ENCODE measurements at regions not wholly inside any gene's neighbourhood (a gene's known extent, or its start where the extent isn't known, plus 50 kb on each side); places are given as distances from the start of the nearest gene placed in this dataset.

- no peak for DNase-seq
Observed at GRCh38 chr20:60214901-60215815, 256.9 kb downstream of the CDH26 start.

GRCh38 chr20:60215816-60216730 is 257.9 kb downstream of the CDH26 start:
- no peak for DNase-seq

- DNase-seq, result no peak
Observed at GRCh38 chr20:60219231-60219630, 261.0 kb downstream of the CDH26 start.

- DNase-seq, result no peak
Observed at GRCh38 chr20:60219984-60220562, 261.9 kb downstream of the CDH26 start.

- no peak for DNase-seq
Observed at GRCh38 chr20:60220706-60221105, 262.5 kb downstream of the CDH26 start.

GRCh38 chr20:60221593-60221992 is 263.4 kb downstream of the CDH26 start:
- DNase-seq, result no peak

GRCh38 chr20:60222497-60222896 is 264.3 kb downstream of the CDH26 start:
- DNase-seq, result no peak

GRCh38 chr20:60223174-60223573 is 265.0 kb downstream of the CDH26 start:
- DNase-seq, result no peak

- DNase-seq, result no peak
Observed at GRCh38 chr20:60224914-60225313, 266.7 kb downstream of the CDH26 start.

GRCh38 chr20:60228255-60228654 is 270.0 kb downstream of the CDH26 start:
- DNase-seq, result no peak

GRCh38 chr20:60232380-60232779 is 274.2 kb downstream of the CDH26 start:
- no peak for DNase-seq

GRCh38 chr20:60233018-60233630 is 274.9 kb downstream of the CDH26 start:
- DNase-seq, result no peak

GRCh38 chr20:60236613-60237012 is 278.4 kb downstream of the CDH26 start:
- DNase-seq, result no peak

- no peak for DNase-seq
Observed at GRCh38 chr20:60237981-60238380, 279.8 kb downstream of the CDH26 start.

- DNase-seq, result no peak
Observed at GRCh38 chr20:60238992-60239660, 280.9 kb downstream of the CDH26 start.

- DNase-seq, result no peak
Observed at GRCh38 chr20:60239956-60240355, 281.7 kb downstream of the CDH26 start.

- no peak for DNase-seq
Observed at GRCh38 chr20:60240415-60240814, 282.2 kb downstream of the CDH26 start.

GRCh38 chr20:60240986-60241385 is 282.8 kb downstream of the CDH26 start:
- DNase-seq, result no peak

- no peak for DNase-seq
Observed at GRCh38 chr20:60242836-60243505, 284.7 kb downstream of the CDH26 start.

- DNase-seq, result no peak
Observed at GRCh38 chr20:60244373-60245146, 286.3 kb downstream of the CDH26 start.

GRCh38 chr20:60246751-60247150 is 288.5 kb downstream of the CDH26 start:
- no peak for DNase-seq
